ENCODE measurements at regions not wholly inside any gene's neighbourhood (a gene's known extent, or its start where the extent isn't known, plus 50 kb on each side); places are given as distances from the start of the nearest gene placed in this dataset.
"Not testable (repeated sequence)": the region's sequence is repeated elsewhere in the genome, so short reads cannot be mapped to it uniquely, and the experiment has no call there.

DNA sequence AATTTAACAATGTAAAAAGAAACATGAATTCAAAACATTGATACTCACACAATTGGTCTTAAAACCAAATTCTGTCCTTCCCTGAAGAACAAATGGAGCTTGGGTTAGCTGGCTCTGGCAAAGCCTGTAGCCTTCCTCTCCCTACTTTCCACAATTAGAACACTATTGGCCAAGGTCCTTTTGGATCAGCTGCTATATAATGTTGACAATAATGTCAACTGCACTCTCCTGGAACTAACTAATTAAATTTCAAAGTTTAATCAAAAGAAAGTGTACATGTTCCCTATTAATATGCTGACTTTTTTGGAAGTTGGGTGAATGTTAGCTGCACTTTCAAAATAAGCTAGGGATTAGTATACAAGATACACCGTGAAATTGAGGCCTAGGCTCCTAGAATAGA, 440.1 kb upstream of the NFE2L3 start:
- no peak for DNase-seq (ENCODE audit: low spot score)

DNA sequence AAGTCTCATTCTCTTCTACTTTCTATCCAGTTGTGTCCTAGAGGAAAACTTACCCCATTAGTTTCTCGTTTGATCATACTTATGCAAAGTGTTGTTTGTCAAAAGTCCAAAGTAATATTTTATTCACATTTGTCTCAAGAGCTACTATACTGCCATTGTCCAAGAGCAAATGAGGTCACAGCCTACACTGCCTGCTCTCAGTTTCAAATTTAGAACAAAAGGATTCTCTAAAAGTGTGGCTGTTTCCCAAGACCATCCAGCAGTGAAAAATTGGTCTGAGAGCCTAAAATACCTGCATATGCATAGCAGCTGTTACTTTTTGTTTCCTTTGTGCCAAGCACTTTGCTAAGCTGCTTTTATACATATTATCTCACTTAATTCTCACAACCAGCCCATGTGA, 439.5 kb upstream of the NFE2L3 start:
- no peak for DNase-seq (ENCODE audit: low spot score)

DNA sequence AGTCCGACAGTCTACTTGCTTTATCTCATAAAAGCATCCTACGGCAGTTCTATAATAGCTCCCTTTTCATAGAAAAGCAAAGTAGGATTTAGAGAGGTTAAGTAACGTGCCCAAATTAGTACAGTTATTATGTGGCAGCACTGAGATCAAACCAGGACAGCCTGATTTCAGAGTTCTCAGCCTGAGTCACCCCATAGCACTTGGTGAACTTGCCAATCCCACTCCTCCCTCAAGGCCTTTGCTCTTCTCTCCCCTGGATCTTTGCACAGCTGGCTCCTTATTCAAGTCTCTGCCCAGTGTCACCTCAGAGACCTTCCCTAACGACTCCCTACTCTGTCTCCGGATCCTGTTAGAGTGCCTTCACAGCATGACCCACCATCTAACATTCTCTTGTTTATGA, 438.0 kb upstream of the NFE2L3 start:
- no peak for DNase-seq (ENCODE audit: low spot score)

DNA sequence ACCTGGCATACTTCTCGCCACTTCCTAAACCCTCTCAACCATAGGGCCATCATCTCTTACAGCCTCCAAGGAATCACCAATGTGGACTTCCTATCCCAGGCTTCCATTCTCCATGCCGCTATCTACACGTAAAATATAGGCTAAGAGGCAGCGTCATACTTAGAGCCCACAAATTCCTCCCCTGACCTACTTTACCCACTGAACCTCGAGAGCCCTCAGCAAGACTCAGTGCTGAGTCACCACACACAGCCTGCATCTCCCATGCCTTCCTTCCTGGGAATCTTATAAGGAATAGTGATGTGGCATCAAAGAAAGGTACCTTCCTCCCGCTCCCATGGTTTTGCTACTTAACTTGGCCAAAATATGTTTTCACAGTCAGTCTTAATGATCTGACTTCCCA, 435.6 kb upstream of the NFE2L3 start:
- DNase-seq (ENCODE audit: low spot score), result no peak

DNA sequence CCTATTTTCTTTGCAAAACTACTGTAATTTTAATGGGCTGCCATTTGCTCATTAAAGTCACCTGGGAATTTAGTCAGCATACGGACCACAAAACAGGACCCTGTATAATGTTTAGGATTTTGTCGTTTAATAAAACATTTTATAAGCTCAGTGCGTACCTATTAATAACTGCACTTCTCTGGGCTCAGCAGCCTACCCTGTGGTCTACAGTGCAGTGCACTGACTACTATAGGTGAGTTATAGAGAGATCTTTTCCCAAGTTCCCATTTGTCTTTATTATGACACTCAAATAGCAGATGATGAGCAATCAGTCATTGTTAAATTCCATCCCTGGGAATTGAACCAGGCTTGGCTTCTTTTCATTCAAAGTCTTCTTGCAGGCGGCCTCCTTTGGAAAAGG, 433.4 kb upstream of the NFE2L3 start:
- no peak for DNase-seq (ENCODE audit: low spot score)

DNA sequence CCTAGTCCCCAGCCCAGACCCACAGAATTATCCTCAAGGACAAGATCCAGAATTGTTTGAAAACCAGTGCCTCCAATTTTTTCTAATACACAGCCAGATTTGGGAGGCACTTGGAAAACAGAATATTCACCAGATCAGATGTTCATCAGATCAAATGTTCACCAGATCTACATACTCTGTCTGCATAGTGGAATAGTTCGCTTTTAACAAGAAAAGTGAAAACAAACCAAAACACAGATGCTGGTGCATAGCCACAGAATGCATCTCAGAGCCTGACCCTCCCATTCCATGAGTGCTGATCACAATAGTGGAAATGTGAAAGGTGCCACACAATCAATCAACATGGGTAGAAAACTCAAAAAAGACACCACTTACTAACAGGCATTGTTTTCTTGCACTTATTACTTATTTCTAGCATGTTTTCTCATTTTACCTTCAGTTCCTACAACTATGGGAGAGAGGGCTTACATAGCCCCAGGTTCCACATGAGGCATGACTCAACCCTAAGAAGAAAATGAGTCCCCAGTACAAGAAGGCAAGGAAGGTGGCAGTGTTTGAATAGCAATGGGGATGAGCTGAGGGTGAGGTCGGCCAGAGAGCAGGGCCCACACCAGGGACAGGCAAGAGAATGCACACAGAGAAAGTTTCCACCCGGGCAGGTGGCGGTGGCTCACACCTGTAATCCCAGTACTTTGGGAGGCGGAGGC, 432.7 kb upstream of the NFE2L3 start:
- no peak for DNase-seq (ENCODE audit: low spot score)

DNA sequence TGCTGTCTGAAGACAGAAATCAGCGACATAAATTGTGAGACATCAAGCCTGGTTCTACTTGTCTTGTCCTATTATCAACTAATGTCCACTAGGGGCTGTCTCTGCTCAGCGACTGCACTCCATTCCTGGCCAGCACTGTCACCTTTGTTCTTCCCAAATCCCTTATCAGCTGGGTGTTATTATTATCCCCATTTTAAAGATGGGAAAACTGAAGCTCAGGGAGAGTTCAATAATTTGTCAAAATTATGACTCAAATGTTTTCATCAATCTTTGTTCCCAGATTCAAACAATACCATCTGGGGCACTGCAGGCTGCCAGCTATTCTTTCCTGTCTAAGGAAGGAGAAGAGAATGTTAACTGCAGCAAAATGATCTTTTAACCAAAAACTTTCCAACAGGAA, 431.6 kb upstream of the NFE2L3 start:
- peak; percentile 23 for DNase-seq (ENCODE audit: low spot score)

DNA sequence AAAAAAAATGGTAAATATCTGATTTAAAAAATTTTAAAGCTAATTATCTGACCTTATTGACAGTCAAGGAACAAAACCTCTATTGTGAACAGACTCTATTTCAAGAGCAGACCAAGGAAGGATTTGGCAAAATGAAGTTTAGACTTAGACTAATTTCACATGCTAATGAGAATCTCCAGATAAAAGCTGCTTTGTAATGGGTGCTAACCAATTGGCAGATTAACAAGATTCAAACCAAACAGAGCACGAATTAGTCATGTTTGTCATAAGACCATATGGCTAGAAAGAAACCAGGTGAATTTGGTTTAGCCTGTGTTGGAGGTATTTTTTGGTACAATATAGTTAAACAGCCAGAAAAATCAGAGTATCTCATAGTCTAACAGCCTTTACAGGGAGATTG, 429.1 kb upstream of the NFE2L3 start:
- no peak for DNase-seq (ENCODE audit: low spot score)

DNA sequence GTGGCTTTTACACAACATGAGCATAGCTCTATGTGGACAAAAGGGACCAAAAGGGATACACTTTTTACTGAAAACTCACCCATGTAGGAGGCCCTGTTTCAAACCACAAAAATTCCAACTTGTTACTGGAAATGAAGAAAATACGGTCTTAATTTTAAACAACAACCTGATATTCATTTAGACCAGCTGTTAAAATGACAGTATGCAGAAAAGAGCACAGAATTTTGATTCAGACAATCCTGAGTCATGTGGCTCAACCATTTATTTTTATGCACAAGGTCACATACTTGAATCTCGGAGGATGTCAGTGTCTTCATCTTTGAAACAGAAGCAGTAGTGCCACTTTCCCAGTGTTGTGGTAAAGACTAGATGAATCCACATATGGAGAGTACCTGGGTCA, 426.5 kb upstream of the NFE2L3 start:
- DNase-seq (ENCODE audit: low spot score), result no peak

DNA sequence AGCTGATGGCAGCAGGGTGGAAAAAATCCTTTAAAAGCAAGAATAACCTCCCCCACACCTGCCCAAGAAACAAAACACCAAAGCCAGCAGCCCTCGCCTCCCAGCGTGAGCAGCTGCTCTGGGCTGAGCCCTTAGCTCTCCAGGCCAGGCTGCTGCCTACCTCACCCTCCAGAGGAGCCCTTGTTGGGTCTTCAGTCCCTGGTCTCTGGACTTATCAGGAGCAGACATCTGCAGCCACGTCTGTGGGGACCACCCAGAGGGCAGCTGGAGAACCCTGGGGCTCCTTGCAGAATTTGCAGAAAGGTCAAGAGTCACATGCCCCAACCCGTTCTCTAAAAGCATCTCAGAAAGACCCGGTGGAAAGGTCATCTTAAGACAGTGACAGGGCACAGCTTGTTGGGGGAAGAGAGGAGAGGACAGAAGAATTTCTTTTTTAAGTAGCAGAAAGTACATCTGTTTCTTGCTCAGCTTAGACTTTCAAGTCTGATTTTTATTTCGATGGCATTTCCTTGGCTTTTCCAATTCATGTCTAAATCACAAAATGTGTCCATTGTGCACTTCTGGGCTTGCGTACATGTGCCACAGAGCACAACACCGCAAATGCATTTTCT, 425.7 kb upstream of the NFE2L3 start:
- no peak for DNase-seq (ENCODE audit: low spot score)

DNA sequence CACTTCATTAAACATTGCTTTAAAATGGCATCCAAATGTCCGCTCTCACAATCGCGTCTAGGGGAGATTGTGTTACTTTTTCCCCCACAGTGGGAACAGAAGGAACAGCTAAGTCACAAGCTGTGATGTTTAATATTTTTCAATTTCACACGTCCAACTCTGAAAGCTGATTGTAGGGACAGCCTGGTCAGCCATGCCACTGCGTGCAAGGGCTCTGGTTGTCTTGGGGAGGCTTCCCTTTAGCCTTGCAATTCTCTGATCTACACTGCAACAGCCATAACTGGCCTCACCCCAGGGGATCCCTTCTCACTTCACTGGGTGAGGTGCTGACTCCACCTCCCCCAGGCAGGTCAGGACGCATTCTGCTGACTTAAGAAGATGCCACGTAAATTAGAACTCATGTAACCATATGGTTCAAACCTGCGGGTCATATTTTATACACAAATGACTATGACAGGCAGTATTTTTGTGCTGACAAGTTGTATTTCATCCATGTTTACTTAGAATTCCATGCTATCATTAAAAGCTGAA, 425.2 kb upstream of the NFE2L3 start:
- DNase-seq (ENCODE audit: low spot score), result no peak

DNA sequence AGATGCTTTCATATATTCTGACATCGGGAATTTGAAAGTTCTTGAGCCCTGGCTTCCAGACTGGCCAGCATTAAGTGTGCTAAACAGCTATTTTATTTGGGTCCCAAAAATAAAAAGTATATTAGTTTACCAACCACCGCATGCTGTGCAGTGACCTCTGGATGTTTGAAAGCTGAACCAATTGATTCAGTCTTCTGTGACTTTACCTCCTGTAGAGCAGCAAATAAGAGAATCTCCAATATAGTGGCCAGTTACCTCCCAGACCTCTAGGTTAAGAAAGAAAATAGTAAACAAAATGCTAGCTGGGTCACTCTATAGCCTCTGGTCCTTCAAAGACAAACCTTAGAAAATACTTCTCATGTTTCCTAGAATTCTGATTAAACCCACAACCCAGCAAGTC, 424.6 kb upstream of the NFE2L3 start:
- DNase-seq (ENCODE audit: low spot score), result no peak

DNA sequence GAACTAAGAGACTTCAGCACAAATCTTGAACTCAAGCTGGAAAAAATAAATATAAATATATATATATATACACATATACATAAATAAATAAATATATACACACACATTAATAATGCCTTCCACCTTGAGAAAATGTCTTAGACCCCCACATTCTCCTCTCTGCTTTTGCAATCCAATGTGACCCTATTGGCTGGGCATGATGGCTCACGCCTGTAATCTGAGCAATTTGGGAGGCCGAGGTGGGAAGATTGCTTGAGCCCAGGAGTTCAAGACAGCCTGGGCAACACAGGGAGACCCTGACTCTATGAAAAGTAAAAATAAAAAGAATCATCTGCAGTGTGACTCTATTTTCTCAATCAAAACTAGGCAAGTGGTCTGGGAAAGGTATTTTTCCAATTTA, 424.1 kb upstream of the NFE2L3 start:
- no peak for DNase-seq (ENCODE audit: low spot score)

DNA sequence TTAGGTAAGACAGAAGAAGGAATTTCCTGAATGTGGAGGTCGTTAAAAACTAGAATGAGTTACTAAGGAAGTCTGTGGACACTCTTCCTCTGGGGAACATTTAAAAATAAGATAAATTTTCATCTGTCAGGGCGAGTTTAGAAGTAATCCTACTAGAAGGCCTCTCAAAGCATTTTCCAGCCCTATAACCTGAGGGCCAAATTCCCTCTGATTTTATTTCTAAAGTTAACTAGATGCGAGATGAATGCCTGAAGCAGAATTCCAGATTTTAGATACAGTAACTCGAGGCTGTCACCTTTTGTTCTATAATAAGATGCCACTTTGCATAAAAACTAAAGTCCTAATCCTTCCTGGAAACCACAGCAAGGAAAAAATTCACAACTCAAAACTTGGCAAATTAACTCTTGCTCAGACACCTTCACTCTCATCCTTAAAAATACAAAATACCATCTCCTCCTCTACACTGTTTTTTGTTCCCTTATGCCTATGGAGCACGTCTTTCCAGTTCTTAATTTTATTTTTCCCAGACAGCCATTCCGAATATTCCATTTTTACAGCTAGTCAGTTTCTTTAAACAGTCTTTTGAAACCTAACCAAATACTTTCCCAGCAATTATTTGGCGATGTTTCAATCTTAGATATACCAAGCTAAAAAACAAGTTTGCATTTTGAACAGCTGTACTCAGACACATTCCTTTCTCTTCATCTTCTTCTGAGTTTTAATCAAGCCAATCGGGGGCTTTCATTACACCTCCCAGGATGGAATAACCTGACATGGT, 420.7 kb upstream of the NFE2L3 start:
- DNase-seq (ENCODE audit: low spot score), result no peak

DNA sequence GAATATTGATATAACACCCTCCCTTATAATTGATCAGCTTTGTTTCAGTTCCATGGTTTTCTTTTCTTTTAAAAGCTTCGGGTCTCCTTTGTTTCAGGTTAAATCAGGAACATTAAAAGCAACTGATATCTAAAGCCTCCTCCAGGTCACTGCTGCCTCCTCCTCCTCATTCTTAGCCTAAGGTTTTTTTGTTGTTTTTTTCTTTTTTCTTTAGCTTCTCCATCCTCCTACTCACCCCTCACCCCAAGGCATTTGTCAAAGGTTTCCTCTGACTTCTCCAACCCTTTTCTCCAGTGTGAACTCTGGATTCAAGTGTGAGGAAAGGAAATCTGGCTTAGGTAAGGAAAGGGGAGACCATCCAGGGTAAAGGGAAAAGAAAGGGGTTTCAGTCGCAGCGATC, 420.2 kb upstream of the NFE2L3 start:
- no peak for DNase-seq (ENCODE audit: low spot score)

DNA sequence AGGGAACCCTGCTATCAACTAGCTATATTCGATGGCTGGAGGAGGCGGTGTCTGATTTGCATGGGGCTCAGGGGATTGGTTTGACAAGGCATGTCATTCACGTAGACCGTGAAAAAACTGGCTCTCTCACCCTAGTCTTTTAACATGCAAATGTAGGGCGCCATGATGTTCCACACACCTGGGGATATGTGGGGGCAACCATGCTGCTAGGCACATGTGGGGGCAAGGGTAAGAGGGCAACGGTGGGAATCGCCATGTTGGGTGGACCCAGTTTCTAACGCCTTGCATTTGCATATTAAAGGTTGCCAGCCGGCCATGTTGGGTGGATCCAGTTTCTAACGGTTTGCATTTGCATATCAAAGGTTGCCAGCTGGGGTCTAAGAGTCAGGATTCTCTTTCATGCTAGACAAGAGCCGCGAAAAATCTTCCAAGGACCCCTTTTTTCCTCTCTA, 419.2 kb upstream of the NFE2L3 start:
- no peak for DNase-seq (ENCODE audit: low spot score)

DNA sequence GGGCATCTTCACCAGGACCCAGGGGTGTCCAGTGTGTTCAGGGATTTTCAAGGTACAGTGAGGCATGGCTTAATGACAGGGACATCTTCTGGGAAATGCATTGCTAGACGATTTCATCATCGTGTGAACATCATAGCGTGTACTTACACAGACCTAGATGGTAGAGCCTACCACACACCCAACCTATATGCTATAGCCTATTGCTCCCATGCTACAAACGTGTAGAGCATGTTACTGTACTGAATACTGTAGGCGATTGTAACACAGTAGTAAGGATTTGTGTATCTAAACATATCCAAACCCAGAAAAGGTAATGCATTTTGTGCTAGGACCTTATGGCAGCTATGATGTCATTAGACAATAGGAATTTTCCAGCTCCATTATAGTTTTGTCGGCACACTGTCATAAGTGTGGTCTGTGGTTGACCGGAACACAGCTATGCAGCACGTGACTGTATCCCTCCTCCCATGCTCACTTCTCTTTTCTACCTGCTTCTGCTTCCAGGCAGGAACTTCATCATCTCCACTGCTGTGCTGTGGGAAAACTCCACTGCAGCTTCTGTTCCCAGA, 416.2 kb upstream of the NFE2L3 start:
- DNase-seq (ENCODE audit: low spot score), result no peak

DNA sequence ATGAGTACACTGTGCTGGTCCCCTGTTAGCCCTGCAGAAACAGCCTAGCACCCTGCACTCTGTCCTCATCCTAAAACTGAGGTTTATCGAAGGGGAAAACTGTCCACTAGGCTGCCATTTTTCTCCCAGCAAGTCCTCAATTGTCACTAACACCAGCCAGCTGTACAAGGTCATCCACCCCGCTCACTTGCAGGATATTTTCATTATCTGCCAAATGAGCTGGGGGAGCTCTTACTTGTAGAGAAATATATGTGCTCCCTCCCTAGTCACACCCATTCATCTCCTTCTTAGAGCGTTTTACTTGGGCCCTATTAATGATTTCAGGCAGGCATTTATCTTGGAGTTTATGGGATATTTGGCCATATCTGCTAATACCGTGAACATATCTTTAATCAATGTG, 413.5 kb upstream of the NFE2L3 start:
- no peak for DNase-seq (ENCODE audit: low spot score)

DNA sequence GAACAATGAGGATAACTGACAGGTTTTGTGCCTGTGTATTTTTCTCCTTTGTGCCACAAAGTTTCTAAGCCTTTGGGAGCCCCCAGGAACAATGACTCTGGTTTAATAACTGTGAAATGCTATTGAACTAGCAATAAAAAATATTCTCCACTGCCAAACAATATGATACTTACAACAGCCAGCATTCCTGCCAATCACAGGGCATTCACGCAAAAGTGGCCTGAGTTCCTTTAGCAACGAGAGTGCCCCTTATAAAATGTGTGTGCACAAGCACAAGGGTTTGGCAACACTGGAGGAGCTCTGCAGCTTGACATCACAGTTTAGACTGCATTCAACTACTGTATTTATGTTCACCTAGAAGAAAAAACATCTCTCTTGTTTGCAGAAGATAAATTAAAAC, 412.9 kb upstream of the NFE2L3 start:
- DNase-seq (ENCODE audit: low spot score), result no peak

DNA sequence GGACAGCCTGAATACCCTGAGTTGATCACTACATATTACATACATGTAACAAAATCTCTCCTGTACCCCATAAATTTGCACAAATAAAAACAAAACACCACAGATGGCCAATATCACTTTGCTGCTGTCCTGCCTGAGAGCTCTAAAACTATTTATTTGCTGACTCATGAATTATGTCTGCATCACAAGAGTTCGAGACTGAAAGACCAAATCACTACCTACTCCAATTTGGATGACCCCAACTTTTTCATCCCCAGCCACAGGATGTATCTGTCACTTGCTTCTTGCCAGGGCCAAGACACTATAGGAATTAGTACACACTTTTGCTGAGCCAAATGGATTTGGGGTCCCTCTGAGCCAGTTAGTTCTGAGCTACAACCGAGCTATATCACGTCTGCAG, 409.7 kb upstream of the NFE2L3 start:
- DNase-seq (ENCODE audit: low spot score), result no peak

DNA sequence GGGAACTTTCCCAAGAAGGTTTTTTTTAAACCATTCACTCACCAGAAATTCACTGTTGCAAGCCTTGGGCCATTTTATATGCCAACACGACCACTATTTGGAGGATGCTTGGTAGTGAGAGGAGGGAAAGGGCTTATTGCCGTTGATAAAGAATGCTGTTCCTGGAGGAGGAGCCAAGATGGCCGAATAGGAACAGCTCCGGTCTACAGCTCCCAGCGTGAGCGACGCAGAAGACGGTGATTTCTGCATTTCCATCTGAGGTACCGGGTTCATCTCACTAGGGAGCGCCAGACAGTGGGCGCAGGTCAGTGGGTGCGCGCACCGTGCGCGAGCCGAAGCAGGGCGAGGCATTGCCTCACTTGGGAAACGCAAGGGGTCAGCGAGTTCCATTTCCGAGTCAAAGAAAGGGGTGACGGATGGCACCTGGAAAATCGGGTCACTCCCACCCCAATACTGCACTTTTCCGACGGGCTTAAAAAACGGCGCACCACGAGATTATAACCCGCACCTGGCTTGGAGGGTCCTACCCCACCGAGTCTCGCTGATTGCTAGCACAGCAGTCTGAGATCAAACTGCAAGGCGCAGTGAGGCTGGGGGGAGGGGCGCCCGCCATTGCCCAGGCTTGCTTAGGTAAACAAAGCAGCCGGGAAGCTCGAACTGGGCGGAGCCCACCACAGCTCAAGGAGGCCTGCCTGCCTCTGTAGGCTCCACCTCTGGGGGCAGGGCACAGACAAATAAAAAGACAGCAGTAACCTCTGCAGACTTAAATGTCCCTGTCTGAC, 408.1 kb upstream of the NFE2L3 start:
- not testable (repeated sequence) for DNase-seq (ENCODE audit: low spot score)
